ENCODE measurements at regions not wholly inside any gene's neighbourhood (a gene's known extent, or its start where the extent isn't known, plus 50 kb on each side); places are given as distances from the start of the nearest gene placed in this dataset.

DNA sequence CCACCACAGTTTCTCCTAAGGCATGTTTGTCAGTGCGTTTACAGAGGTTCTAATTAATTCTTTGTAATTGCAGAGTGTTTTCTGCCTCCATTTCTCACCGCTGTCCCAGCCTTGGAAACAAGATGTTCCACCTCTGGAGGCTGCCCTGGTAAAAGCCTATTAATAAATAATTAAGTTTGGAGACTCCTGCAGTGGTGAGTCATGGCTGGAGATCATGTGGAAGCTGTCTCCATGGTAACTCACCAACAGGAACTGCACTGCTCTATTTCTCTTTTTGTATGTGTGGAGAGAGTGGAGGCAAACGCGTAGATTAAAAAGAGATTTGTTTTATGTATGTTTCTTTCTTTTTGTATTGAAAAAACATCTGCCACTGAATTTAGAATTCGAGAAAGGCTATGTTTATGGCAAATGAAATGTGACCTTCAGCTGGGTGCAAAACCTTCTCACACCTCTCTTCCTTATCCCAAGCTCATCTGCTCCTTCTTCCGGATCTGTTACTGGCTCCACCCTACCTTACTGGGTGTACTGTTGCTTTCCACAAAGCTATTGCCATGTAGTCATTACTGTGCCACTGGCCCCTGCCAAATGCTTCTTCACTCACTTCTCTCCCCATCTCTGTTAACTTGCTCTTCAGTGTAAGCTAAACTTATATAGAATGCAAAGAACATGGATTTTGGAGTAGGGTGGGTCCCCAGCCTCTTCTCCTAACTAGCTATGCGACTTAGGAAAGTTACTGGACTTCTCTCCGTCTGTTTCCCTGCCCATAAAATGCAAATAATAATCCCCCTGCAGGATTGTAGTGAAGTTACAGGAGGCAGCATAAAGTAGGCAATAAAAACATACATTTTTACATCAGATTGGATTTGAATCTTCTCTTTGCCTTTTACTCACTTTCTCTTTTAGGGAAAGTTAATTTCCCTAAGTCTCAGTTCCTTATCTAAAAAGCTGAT is 778.5 kb downstream of the NTRK3 start:
- no peak for FAIRE-seq
- in situ Hi-C loops (cut with HindIII; ENCODE audit: extremely low pct_ligation_motif_present, low pct_unique_long_range_greater_than_20kb) (no loop called here), intact Hi-C loops (cut with micrococcal nuclease; ENCODE audit: unreplicated experiment) (no loop called here)
- no peak overlapping the region for H2AFZ ChIP-seq (ENCODE audit: low read length)
- TF ChIP-seq ISL2 (CRISPR knock-in tag; IDR thresholded peaks at IDR 0.05), result no peak
- no peak for TF ChIP-seq TAF15 (IDR thresholded peaks at IDR 0.05; ENCODE audit: low read depth, low read length, poor library complexity, severe bottlenecking)
- no peak for TF ChIP-seq ZNF253 (CRISPR knock-in tag; IDR thresholded peaks at IDR 0.05; ENCODE audit: borderline replicate concordance)
- TF ChIP-seq, protein P1, sequence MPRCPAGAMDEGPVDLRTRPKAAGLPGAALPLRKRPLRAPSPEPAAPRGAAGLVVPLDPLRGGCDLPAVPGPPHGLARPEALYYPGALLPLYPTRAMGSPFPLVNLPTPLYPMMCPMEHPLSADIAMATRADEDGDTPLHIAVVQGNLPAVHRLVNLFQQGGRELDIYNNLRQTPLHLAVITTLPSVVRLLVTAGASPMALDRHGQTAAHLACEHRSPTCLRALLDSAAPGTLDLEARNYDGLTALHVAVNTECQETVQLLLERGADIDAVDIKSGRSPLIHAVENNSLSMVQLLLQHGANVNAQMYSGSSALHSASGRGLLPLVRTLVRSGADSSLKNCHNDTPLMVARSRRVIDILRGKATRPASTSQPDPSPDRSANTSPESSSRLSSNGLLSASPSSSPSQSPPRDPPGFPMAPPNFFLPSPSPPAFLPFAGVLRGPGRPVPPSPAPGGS (CRISPR knock-in tag; IDR thresholded peaks at IDR 0.05), result no peak
- TF ChIP-seq ARNT2 (CRISPR knock-in tag; IDR thresholded peaks at IDR 0.05; ENCODE audit: low read depth), result no peak
- TF ChIP-seq SYNCRIP (IDR thresholded peaks at IDR 0.05; ENCODE audit: insufficient read depth, low read depth, low read length), result no peak
- no peak for TF ChIP-seq ZNF441 (CRISPR knock-in tag; IDR thresholded peaks at IDR 0.05; ENCODE audit: borderline replicate concordance)
- no peak for TF ChIP-seq ZNF550 (CRISPR knock-in tag; IDR thresholded peaks at IDR 0.05; ENCODE audit: borderline replicate concordance)
- no peak for TF ChIP-seq NFIB (CRISPR knock-in tag; IDR thresholded peaks at IDR 0.05; ENCODE audit: borderline replicate concordance)
- no peak for TF ChIP-seq KAT7 (CRISPR knock-in tag; IDR thresholded peaks at IDR 0.05; ENCODE audit: borderline replicate concordance)
- TF ChIP-seq, protein P2, sequence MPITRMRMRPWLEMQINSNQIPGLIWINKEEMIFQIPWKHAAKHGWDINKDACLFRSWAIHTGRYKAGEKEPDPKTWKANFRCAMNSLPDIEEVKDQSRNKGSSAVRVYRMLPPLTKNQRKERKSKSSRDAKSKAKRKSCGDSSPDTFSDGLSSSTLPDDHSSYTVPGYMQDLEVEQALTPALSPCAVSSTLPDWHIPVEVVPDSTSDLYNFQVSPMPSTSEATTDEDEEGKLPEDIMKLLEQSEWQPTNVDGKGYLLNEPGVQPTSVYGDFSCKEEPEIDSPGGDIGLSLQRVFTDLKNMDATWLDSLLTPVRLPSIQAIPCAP (CRISPR knock-in tag; IDR thresholded peaks at IDR 0.05; ENCODE audit: low read depth), result no peak
- no peak for TF ChIP-seq ZNF33A (CRISPR knock-in tag; IDR thresholded peaks at IDR 0.05; ENCODE audit: borderline replicate concordance)
- no peak for TF ChIP-seq YEATS2 (CRISPR knock-in tag; IDR thresholded peaks at IDR 0.05; ENCODE audit: borderline replicate concordance)
- TF ChIP-seq FOXJ3 (CRISPR knock-in tag; IDR thresholded peaks at IDR 0.05; ENCODE audit: borderline replicate concordance), result no peak
- no peak for TF ChIP-seq ZNF235 (CRISPR knock-in tag; IDR thresholded peaks at IDR 0.05; ENCODE audit: borderline replicate concordance)
- TF ChIP-seq HNF1A (IDR thresholded peaks at IDR 0.05; ENCODE audit: low read depth), result no peak
- no peak for TF ChIP-seq HNF1A (CRISPR knock-in tag; IDR thresholded peaks at IDR 0.05; ENCODE audit: borderline replicate concordance)
- no peak for ATAC-seq
- no TSS peak for BruUV-seq (replicated peaks)
- DNase-seq (ENCODE audit: low spot score), result no peak
- POLR2A ChIA-PET, result no interaction called here
- H3K36me3 ChIP-seq (replicated peaks in 1 of 2; ENCODE audit: control insufficient read depth in 1 of 2, insufficient read depth in 2 of 2, low read length in 2 of 2), result no peaks in the 10 kb centered on the region
- CTCF ChIA-PET (ENCODE audit: low intra/inter-chr PET ratio, low total read pairs), result no interaction called here
- H3K27me3 ChIP-seq (ENCODE audit: control insufficient read depth in 1 of 2, insufficient read depth in 2 of 2, low read length in 2 of 2), result no peaks in the 10 kb centered on the region
- H3K4me3 ChIP-seq (replicated peaks in 1 of 3; ENCODE audit: insufficient read depth in 1 of 3, low read depth in 2 of 3, low read length in 3 of 3), result no peak overlapping the region
- H3K4me1 ChIP-seq (ENCODE audit: insufficient read depth, low read length), result no peaks in the 10 kb centered on the region
- H3K4me2 ChIP-seq (ENCODE audit: low read depth, low read length), result no peak overlapping the region
- no peaks in the 10 kb centered on the region for H3K79me2 ChIP-seq (ENCODE audit: insufficient read depth, low read length)
- H3K9ac ChIP-seq (ENCODE audit: insufficient read depth, low read depth, low read length), result no peak overlapping the region
- 17% methylated on average over 8 of the region's 8 CpGs for WGBS (ENCODE audit: low lambda C conversion rate)
- H3K27ac ChIP-seq (ENCODE audit: extremely low read length, insufficient read depth, low read length), result no peak overlapping the region
- H3K9me3 ChIP-seq (ENCODE audit: low read length), result peaks cover 86% of the 10 kb centered on the region
- no peaks in the 10 kb centered on the region for H4K20me1 ChIP-seq (ENCODE audit: insufficient read depth, low read length)

All from HepG2 (cell line).